ENCODE measurements at regions not wholly inside any gene's neighbourhood (a gene's known extent, or its start where the extent isn't known, plus 50 kb on each side); places are given as distances from the start of the nearest gene placed in this dataset.

GRCh38 chr10:43874984-43875383, 226.3 kb upstream of the ZNF32 start:
- DNase-seq (ENCODE audit: low read depth): no peak

- DNase-seq (ENCODE audit: low read depth): no peak
Observed at GRCh38 chr10:43873717-43874116, 225.0 kb upstream of the ZNF32 start.

- DNase-seq (ENCODE audit: low read depth): no peak
Observed at GRCh38 chr10:43872644-43873043, 224.0 kb upstream of the ZNF32 start.

GRCh38 chr10:43871545-43871944, 222.9 kb upstream of the ZNF32 start:
- no peak for DNase-seq (ENCODE audit: low read depth)

GRCh38 chr10:43870968-43871439, 222.3 kb upstream of the ZNF32 start:
- no peak for DNase-seq (ENCODE audit: low read depth)

- DNase-seq (ENCODE audit: low read depth): no peak
Observed at GRCh38 chr10:43869669-43870322, 221.1 kb upstream of the ZNF32 start.

GRCh38 chr10:43868952-43869351, 220.3 kb upstream of the ZNF32 start:
- no peak for DNase-seq (ENCODE audit: low read depth)

GRCh38 chr10:43867667-43868565, 219.2 kb upstream of the ZNF32 start:
- no peak for DNase-seq (ENCODE audit: low read depth)

- DNase-seq (ENCODE audit: low read depth): no peak
Observed at GRCh38 chr10:43867113-43867512, 218.4 kb upstream of the ZNF32 start.

- DNase-seq (ENCODE audit: low read depth): no peak
Observed at GRCh38 chr10:43866712-43867111, 218.0 kb upstream of the ZNF32 start.

- no peak for DNase-seq (ENCODE audit: low read depth)
Observed at GRCh38 chr10:43865265-43866135, 216.8 kb upstream of the ZNF32 start.

GRCh38 chr10:43864656-43865055, 216.0 kb upstream of the ZNF32 start:
- DNase-seq (ENCODE audit: low read depth): no peak

- no peak for DNase-seq (ENCODE audit: low read depth)
Observed at GRCh38 chr10:43863859-43864591, 215.3 kb upstream of the ZNF32 start.

- no peak for DNase-seq (ENCODE audit: low read depth)
Observed at GRCh38 chr10:43863270-43863669, 214.6 kb upstream of the ZNF32 start.

GRCh38 chr10:43862756-43863155, 214.1 kb upstream of the ZNF32 start:
- DNase-seq (ENCODE audit: low read depth): no peak

GRCh38 chr10:43861966-43862751, 213.5 kb upstream of the ZNF32 start:
- DNase-seq (ENCODE audit: low read depth): no peak

- DNase-seq (ENCODE audit: low read depth): no peak
Observed at GRCh38 chr10:43859016-43859525, 210.4 kb upstream of the ZNF32 start.

GRCh38 chr10:43857931-43858315, 209.2 kb upstream of the ZNF32 start:
- DNase-seq (ENCODE audit: low read depth): no peak

GRCh38 chr10:43857206-43857930, 208.7 kb upstream of the ZNF32 start:
- no peak for DNase-seq (ENCODE audit: low read depth)

GRCh38 chr10:43856299-43856698, 207.6 kb upstream of the ZNF32 start:
- no peak for DNase-seq (ENCODE audit: low read depth)

Measured in CMK (cell line).